ENCODE measurements at regions not wholly inside any gene's neighbourhood (a gene's known extent, or its start where the extent isn't known, plus 50 kb on each side); places are given as distances from the start of the nearest gene placed in this dataset.

DNA sequence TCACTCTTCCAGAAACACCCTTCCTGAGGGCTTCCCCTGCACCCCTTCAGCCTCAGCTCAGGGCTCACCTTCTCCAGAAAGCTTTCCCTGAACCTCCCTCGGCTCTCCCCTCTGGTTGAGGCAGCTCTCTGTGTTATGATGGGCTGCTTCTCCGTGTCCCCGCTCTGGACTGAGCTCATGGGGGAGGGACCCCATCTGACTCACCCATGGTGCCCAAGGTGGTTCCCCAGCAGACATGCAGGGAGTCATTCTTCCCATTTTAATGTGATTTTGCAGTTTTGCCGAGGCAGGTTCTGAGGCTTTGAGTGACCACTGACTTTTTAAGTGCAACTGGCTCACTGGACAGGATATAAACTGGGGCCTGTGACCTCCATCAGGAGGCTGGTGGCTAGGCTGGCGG lies 495.1 kb downstream of the TBC1D22A start:
- no peak for DNase-seq

DNA sequence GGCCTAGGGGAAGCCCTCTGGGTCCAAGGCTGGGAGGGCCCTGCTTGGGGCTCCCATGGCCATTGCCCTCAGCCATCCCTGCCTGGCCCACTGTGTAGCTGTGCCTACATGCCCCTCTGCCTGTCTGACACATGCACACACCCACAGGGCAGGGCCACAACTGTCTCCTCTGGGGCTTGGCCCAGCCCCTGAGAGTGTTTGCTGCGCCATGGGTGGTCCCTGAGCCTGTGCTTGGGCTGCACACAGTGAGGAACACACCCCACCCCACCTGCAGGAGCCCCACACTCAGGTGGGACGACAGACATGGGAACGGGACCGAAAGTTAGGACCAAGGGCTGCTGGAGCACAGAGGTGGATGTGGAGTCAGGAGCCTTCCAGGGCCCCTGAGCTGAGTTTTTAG lies 489.5 kb downstream of the TBC1D22A start:
- DNase-seq = no peak

DNA sequence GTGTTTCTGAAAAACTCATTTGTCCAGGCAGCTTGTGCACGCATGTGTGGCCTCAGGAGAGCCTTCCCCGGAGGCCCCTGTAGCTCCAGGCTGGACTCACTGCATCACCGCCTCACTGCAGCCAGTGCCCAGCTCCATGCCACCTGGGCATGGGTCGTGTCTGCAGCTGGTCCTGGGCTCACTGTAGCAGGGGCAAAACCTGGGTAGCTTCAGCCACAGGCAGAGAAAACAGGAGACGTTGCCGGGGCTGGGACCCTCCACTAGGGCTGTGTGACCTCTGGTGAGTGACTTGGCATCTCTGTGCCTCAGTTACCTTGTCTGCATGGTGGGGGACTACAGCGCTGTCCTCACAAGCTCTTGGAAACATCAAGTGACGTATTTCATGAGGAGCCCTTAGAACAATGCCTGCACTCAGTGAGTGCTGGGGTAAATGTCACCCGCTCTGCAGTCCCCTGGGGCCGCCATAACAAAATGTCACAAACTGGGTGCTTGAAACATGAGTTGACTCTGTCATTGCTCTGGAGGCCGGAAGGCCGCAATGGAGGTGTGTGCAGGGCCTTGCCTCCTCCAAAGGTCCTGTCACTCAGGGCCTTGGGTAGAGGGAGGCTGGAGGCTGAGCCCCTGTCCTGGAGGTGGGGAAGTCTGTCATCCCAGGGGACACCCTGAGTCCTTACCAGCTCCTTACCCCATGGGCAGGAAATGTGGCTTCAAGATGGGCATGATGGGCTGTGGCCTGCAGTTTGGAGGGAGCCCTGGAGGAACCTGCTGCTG lies 488.7 kb downstream of the TBC1D22A start:
- DNase-seq = no peak

DNA sequence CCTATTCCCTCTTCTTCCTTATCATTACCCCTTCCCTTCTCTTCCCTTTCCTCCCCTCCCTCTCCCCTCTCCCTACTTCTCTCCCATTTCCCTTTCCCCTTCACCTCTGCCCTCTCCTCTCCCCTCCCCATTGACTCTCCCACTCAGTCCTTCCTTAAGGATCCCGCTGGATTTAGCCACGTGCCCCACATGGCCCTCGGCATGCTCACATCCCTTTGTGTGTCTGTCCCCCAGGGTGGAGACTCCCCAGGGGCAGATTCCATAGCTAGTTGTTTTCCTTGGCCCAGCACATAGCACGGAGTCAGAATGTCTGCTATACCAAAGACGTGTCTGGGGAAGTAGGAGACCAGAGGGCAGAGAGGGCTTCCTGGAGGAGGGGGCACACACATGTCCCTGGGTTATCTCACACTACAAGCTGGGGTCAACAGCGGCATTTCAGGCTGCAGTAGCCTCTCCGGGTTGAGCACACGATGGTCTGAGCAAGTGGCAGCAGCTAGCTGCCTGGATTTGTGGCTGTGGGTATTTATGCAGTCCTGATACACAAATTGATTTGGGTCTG lies 487.0 kb downstream of the TBC1D22A start:
- no peak for DNase-seq

DNA sequence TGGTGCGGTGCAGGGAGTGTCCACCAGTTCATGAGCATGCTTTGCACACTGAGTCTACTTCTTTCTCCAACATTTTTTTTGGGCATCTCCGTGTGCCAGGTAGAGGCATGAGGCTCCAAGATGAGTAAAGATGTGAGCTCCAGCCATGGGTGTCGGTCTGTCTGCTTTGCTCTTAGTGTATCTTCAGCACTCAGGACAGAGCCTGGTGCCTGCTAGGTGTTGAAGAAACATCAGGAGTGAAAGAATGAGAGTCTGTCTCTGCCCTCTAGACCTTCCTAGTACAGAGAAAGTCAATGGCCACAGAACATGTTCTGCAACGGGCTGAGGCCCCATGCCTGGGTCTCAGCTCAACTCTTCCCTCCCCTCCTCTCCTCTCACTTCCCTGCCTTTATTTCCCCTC lies 486.5 kb downstream of the TBC1D22A start:
- DNase-seq = no peak

- DNase-seq = no peak
Observed at GRCh38 chr22:47247579-47248240, 485.3 kb downstream of the TBC1D22A start.

DNA sequence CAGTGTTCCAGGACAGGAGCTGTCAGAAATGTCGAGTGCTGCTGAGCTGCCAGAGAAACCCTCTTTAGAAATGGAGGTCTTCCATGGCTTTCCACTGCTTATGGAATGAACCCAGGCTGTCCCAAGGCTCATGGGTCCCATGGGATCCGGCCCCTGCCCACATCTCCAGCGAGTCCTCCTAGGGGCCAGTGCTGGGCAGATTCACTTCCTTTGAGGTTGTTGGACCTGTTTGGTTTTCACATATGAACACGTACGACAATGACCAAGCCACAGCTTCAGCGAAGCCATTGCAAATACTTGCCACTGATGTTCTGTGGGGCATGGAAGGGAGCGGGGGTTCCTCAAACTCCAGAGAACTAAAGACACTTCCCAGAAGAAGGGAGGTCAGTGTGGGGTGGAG lies 483.3 kb downstream of the TBC1D22A start:
- no peak for DNase-seq

- no peak for DNase-seq
Observed at GRCh38 chr22:47245286-47245685, 482.8 kb downstream of the TBC1D22A start.

DNA sequence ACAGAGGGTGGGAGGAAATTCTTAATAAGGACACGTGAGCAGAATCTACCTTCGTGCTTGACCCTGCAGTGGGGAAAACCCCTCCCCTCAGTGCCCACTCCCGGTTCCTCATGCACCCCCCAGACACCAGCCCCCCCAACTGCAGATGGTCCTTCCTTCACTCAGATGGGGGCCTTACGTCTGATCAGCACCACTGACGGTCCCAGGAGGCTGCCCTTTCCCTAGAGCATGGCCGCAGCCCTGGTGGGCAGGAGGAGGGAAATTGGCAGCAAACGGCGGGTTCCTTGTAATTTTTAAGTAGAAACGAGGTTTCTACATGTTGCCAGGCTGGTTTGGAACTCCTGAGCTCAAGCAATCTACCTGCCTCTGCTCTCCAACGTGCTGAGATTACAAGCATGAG lies 477.7 kb downstream of the TBC1D22A start:
- DNase-seq = no peak

- no peak for DNase-seq
Observed at GRCh38 chr22:47239474-47239860, 477.0 kb downstream of the TBC1D22A start.

DNA sequence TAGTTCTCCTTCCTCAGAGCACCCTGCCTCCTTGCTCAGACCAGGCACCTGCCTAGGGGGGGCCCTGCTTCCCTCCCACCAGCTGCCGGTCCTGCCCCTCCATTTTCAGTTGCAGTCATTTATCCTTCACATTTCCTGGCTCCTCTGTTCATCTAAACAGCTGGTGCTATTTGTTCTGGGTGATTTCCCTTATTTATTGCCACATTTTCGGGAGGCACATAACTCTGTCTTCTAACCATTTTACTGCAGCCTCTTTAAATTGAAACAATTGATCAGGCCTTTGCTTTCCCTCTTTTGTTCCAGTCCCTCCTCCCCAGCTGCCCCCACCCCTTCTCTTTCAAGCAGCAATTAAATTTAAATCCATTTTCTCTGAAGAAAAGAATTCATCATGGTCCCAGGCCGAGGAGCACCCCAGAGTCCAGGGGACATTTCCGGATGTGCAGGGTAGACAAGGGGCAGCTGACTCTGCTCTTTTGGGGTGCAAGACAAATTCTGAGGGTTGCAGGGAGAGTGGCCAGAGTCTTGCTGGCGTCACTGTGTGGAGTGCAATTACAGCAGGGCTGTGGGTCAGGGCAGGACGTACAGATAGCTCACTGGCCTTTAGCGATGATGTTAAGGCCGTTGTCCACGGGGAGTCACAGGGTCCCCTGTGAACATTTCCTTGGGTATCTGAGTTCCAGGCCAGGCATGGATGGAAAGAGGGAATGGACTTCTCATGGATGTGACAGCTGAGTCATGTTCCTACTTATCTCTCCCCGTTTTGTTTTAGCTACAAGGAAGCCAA lies 476.4 kb downstream of the TBC1D22A start:
- no peak for DNase-seq

GRCh38 chr22:47237890-47238480 lies 475.5 kb downstream of the TBC1D22A start:
- no peak for DNase-seq

- no peak for DNase-seq
Observed at GRCh38 chr22:47236718-47237117, 474.3 kb downstream of the TBC1D22A start.

DNA sequence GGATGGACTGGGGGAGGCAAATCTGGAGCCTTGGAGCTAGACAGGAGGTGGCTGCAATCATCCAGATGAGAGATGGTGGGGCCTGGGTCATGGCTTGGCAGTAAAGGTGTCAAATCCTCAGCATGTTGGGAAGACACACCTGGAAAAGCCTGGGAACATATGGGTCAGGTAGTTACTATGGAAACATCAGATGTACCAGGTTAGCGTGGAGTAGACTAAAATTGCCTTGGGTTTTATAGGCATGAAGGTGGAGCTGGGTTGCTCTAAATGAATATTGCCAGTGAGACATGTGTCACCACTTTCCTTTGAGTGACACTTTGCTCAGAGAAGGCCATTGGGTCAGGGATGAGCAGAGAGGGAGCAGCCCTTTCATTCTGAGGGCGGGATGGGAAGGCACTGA lies 473.7 kb downstream of the TBC1D22A start:
- no peak for DNase-seq

GRCh38 chr22:47233316-47234243 lies 471.1 kb downstream of the TBC1D22A start:
- DNase-seq = no peak

DNA sequence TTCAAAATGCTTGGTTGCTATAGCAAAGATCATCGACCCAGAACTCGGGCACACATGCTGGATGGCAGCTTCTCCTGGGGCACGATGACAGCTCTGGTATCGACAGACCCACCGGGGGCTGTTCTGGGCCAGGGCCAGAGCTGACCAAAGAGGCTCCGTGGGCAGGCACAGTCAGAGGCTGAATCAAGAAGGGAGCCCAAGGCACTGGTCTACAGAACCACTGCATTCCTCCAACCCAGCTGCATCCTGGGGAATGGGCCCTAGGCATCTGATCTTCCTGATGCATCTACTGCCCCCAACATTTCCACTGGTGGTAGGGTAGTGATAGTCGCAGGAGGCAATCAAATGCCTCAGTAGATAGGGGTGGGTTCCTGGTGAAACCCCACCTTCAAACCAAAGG lies 470.3 kb downstream of the TBC1D22A start:
- no peak for DNase-seq

GRCh38 chr22:47232197-47232596 lies 469.7 kb downstream of the TBC1D22A start:
- no peak for DNase-seq

- DNase-seq = no peak
Observed at GRCh38 chr22:47231759-47232158, 469.3 kb downstream of the TBC1D22A start.

DNA sequence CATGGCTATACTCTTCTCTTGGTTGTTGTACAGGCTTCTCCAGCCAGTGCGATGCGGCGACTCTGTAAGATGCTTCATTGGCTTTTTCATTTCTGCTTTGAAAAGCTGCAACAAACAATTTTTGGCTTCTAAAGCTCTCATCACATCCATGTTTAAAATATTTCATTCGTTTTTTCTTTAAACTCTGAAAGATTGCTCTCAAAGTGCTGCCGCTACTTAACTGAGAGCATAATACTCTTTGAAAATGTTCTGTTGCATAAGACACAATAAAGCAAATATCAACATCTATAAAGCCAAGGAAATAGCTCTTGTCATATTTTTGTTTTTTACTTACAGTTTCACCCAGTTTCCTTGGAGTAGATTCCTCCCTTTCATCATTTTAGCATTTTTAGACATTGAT lies 468.3 kb downstream of the TBC1D22A start:
- no peak for DNase-seq

GRCh38 chr22:47230251-47230650 lies 467.8 kb downstream of the TBC1D22A start:
- DNase-seq = no peak

DNA sequence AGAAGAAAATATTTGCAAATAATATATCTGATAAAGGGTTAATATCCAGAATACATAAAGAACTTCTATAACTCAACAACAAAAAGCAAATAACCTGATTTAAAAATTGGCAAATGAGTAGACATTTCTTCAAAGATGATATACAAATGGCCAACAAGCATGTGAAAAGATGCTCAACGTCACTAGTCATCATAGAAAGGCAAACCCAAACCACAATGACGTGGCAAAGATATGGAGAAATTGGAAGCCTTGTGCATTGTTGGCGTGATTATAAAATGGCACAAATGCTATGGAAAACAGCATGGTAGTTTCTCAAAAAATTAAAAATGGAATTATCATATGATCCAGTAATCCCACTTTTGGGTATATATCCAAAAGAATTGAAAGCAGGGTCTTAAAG lies 466.3 kb downstream of the TBC1D22A start:
- no peak for DNase-seq

Measured in CD4-positive, alpha-beta T cell treated with Interleukin-21 for 1 hour (primary cell).